ENCODE measurements at regions not wholly inside any gene's neighbourhood (a gene's known extent, or its start where the extent isn't known, plus 50 kb on each side); places are given as distances from the start of the nearest gene placed in this dataset.

GRCh38 chr20:48102931-48103660, 317.8 kb upstream of the SULF2 start:
- DNase-seq (ENCODE audit: low spot score) = no peak
- Histone ChIP-seq H3K4me3 (no peak overlapping the region), H3K27ac (no peak overlapping the region)
- TF ChIP-seq CTCF (IDR thresholded peaks at IDR 0.05) = no peak

- H3K27ac ChIP-seq = no peak overlapping the region
- no peak for DNase-seq (ENCODE audit: low spot score)
- TF ChIP-seq CTCF (IDR thresholded peaks at IDR 0.05) = no peak
- no peak overlapping the region for H3K4me3 ChIP-seq
These were observed 317.0 kb upstream of the SULF2 start for GRCh38 chr20:48102076-48102787.

GRCh38 chr20:48100483-48100882, 315.2 kb upstream of the SULF2 start:
- no peak for TF ChIP-seq CTCF (IDR thresholded peaks at IDR 0.05)

GRCh38 chr20:48098866-48099265, 313.6 kb upstream of the SULF2 start:
- no peak for DNase-seq (ENCODE audit: low spot score)
- TF ChIP-seq CTCF (IDR thresholded peaks at IDR 0.05) = no peak
- Histone ChIP-seq H3K27ac (no peak overlapping the region), H3K4me3 (no peak overlapping the region)

More at GRCh38 chr20:48100483-48100882, 315.2 kb upstream of the SULF2 start:
- Histone ChIP-seq H3K27ac (no peak overlapping the region), H3K4me3 (no peak overlapping the region)
- no peak for DNase-seq (ENCODE audit: low spot score)

GRCh38 chr20:48098099-48098498, 312.8 kb upstream of the SULF2 start:
- DNase-seq (ENCODE audit: low spot score) = no peak
- TF ChIP-seq CTCF (IDR thresholded peaks at IDR 0.05) = no peak
- no peak overlapping the region for H3K27ac ChIP-seq
- H3K4me3 ChIP-seq = no peak overlapping the region

- DNase-seq (ENCODE audit: low spot score) = no peak
- TF ChIP-seq CTCF (IDR thresholded peaks at IDR 0.05) = no peak
- H3K4me3 ChIP-seq = no peak overlapping the region
- H3K27ac ChIP-seq = no peak overlapping the region
These were observed 311.9 kb upstream of the SULF2 start for GRCh38 chr20:48096957-48097890.
